Stimulated activated CD4-positive, alpha-beta T cell treated with anti-CD3 and anti-CD28 coated beads, Interleukin-1b, Interleukin-23, amount 100 ng/mL, for 4 hours (primary cell): ENCODE measurements at regions not wholly inside any gene's neighbourhood (a gene's known extent, or its start where the extent isn't known, plus 50 kb on each side); places are given as distances from the start of the nearest gene placed in this dataset.

Source experiments
- DNase-seq, 2 donors: peaks; one replicate each; pipeline ENCODE4 v3.0.0-alpha.2; 2020; ENCODE audit warnings: low read depth in 2 of 2

GRCh38 chr12:13386323-13387039 is 190.0 kb downstream of the EMP1 start:
- no peak for DNase-seq

GRCh38 chr12:13383379-13383778 is 186.9 kb downstream of the EMP1 start:
- no peak for DNase-seq

- DNase-seq, result no peak
Observed at GRCh38 chr12:13380297-13380696, 183.8 kb downstream of the EMP1 start.

- DNase-seq, result no peak
Observed at GRCh38 chr12:13379531-13380188, 183.1 kb downstream of the EMP1 start.

- no peak for DNase-seq
Observed at GRCh38 chr12:13377698-13378097, 181.2 kb downstream of the EMP1 start.

GRCh38 chr12:13376610-13377373 is 180.3 kb downstream of the EMP1 start:
- DNase-seq, result no peak

- no peak for DNase-seq
Observed at GRCh38 chr12:13375583-13376345, 179.2 kb downstream of the EMP1 start.

GRCh38 chr12:13374793-13375192 is 178.3 kb downstream of the EMP1 start:
- DNase-seq, result no peak

- no peak for DNase-seq
Observed at GRCh38 chr12:13373803-13374202, 177.3 kb downstream of the EMP1 start.

- no peak for DNase-seq
Observed at GRCh38 chr12:13373131-13373530, 176.6 kb downstream of the EMP1 start.

GRCh38 chr12:13372386-13372785 is 175.9 kb downstream of the EMP1 start:
- DNase-seq, result no peak

GRCh38 chr12:13371797-13372196 is 175.3 kb downstream of the EMP1 start:
- no peak for DNase-seq

- no peak for DNase-seq
Observed at GRCh38 chr12:13371367-13371766, 174.8 kb downstream of the EMP1 start.

- DNase-seq, result no peak
Observed at GRCh38 chr12:13369474-13370056, 173.0 kb downstream of the EMP1 start.

GRCh38 chr12:13368971-13369370 is 172.4 kb downstream of the EMP1 start:
- no peak for DNase-seq

GRCh38 chr12:13368431-13368830 is 171.9 kb downstream of the EMP1 start:
- no peak for DNase-seq

- DNase-seq, result no peak
Observed at GRCh38 chr12:13367973-13368372, 171.4 kb downstream of the EMP1 start.

- DNase-seq, result no peak
Observed at GRCh38 chr12:13365748-13366366, 169.3 kb downstream of the EMP1 start.

- peak in 1 of 2 donors; percentile 26 for DNase-seq
Observed at GRCh38 chr12:13362260-13362841, 165.8 kb downstream of the EMP1 start.

GRCh38 chr12:13359636-13360035 is 163.1 kb downstream of the EMP1 start:
- no peak for DNase-seq

GRCh38 chr12:13358391-13358905 is 161.9 kb downstream of the EMP1 start:
- DNase-seq, result no peak
